Activated CD4-positive, alpha-beta T cell treated with anti-CD3 and anti-CD28 coated beads, Interleukin-2, amount 50 U/mL, for 16 hours (primary cell): ENCODE measurements at regions not wholly inside any gene's neighbourhood (a gene's known extent, or its start where the extent isn't known, plus 50 kb on each side); places are given as distances from the start of the nearest gene placed in this dataset.
A peak's percentile ranks its signal among the peaks of the same experiment; 100 is the strongest.
"Not testable (repeated sequence)": the region's sequence is repeated elsewhere in the genome, so short reads cannot be mapped to it uniquely, and the experiment has no call there.

Experiments used
- DNase-seq: peaks from one replicate; pipeline ENCODE4 v3.0.0-alpha.2; 2020

- DNase-seq, result not testable (repeated sequence)
Measured at GRCh38 chr16:31581065-31581464, 53.4 kb downstream of the AHSP start.

GRCh38 chr16:31601737-31602384 is 74.2 kb downstream of the AHSP start:
- not testable (repeated sequence) for DNase-seq

GRCh38 chr16:31618130-31618529 is 90.4 kb downstream of the AHSP start:
- DNase-seq, result no peak

GRCh38 chr16:31636433-31636832 is 108.7 kb downstream of the AHSP start:
- no peak for DNase-seq

GRCh38 chr16:31641279-31641678 is 113.6 kb downstream of the AHSP start:
- DNase-seq, result no peak

GRCh38 chr16:31655674-31656073 is 128.0 kb downstream of the AHSP start:
- DNase-seq, result not testable (repeated sequence)

- no peak for DNase-seq
Measured at GRCh38 chr16:31664683-31665482, 137.2 kb downstream of the AHSP start.

- no peak for DNase-seq
Measured at GRCh38 chr16:31674686-31675085, 147.0 kb downstream of the AHSP start.

- no peak for DNase-seq
Measured at GRCh38 chr16:31676731-31677130, 149.0 kb downstream of the AHSP start.

GRCh38 chr16:31678649-31679325 is 151.1 kb downstream of the AHSP start:
- no peak for DNase-seq

- DNase-seq, result not testable (repeated sequence)
Measured at GRCh38 chr16:31689331-31689730, 161.6 kb downstream of the AHSP start.

- not testable (repeated sequence) for DNase-seq
Measured at GRCh38 chr16:31692338-31692737, 164.6 kb downstream of the AHSP start.

- DNase-seq, result no peak
Measured at GRCh38 chr16:31693733-31694132, 166.0 kb downstream of the AHSP start.

- no peak for DNase-seq
Measured at GRCh38 chr16:31694461-31694860, 166.8 kb downstream of the AHSP start.

GRCh38 chr16:31695667-31696066 is 168.0 kb downstream of the AHSP start:
- peak; percentile 55 for DNase-seq

GRCh38 chr16:31696968-31697743 is 169.5 kb downstream of the AHSP start:
- DNase-seq, result no peak

- no peak for DNase-seq
Measured at GRCh38 chr16:31697744-31698125, 170.0 kb downstream of the AHSP start.

GRCh38 chr16:31698901-31699300 is 171.2 kb downstream of the AHSP start:
- no peak for DNase-seq

- DNase-seq, result no peak
Measured at GRCh38 chr16:31699601-31700000, 171.9 kb downstream of the AHSP start.

- DNase-seq, result no peak
Measured at GRCh38 chr16:31700200-31700529, 172.5 kb downstream of the AHSP start.

GRCh38 chr16:31700530-31701388 is 172.8 kb upstream of the ZNF267 start:
- DNase-seq, result peak; percentile 78

- DNase-seq, result no peak
Measured at GRCh38 chr16:31701734-31702133, 171.9 kb upstream of the ZNF267 start.
